ENCODE measurements at regions not wholly inside any gene's neighbourhood (a gene's known extent, or its start where the extent isn't known, plus 50 kb on each side); places are given as distances from the start of the nearest gene placed in this dataset.

DNA sequence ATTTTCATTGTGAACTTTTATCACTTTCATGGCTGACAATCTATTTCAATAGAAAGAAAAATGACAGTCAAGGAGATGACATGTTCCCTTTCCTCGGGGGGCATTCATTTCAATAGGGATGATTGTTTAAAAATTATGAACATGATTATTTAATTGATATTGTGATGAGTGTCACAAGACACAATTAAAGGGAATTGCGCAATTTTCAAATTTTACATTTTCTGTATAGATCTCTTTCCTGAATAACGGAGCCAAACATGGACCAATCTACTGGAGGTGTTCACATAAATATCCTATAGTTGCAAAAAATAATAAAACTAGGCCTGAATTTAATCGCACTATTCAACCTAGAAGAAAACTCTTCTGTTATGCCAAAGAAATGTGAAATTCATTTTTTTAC lies 1274.6 kb downstream of the SLITRK5 start:
- Mint-ChIP-seq H3K27ac (no peak overlapping the region), H3K36me3 (no peaks in the 10 kb centered on the region)

DNA sequence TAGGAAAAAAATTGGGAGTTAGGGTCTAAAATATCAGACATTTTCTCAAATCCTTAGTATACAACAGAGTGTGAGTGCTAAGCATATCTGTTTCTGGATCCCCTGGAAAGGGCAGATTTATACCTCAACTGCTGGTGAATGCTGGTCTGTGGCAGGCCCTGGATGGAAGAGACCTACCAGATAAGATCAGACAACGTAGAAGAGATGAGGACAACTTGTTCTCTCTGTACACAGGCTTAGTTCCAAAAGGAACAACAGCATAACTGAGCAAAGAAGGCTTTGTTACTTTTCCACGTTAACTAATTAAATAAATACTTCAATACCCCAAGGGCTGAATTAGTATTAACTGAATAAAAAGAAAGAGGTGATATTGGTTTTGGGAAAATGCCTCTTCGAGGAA lies 1277.3 kb downstream of the SLITRK5 start:
- Mint-ChIP-seq H3K36me3 (no peaks in the 10 kb centered on the region), H3K4me1 (no peaks in the 10 kb centered on the region), H3K27ac (no peak overlapping the region), H3K4me3 (no peak overlapping the region), H3K27me3 (no peaks in the 10 kb centered on the region), H3K9me3 (no peaks in the 10 kb centered on the region)

More for the DNA sequence above, 1274.6 kb downstream of the SLITRK5 start:
- Mint-ChIP-seq H3K27me3 (no peaks in the 10 kb centered on the region), H3K4me3 (no peak overlapping the region), H3K9me3 (no peaks in the 10 kb centered on the region), H3K4me1 (no peaks in the 10 kb centered on the region)

DNA sequence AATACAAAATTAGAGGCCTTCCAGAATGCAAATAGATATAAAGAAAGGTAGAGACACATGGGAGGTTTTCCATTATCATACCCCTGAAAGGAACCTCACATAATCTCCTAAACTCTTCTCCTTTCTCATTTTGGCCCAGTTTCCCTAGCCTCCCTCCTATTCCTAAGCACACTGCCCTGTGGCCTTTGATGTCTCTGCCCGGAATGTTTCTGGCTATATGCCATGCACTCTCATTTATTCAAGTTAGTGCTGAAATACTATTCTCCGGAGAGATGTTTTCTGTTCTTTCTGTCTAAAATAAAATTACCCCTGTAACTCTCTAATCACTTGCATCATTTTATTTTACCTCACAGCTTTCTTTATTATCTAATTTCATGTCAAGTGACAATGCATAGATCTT lies 1287.7 kb downstream of the SLITRK5 start:
- Mint-ChIP-seq H3K27ac (no peak overlapping the region), H3K27me3 (no peaks in the 10 kb centered on the region)

DNA sequence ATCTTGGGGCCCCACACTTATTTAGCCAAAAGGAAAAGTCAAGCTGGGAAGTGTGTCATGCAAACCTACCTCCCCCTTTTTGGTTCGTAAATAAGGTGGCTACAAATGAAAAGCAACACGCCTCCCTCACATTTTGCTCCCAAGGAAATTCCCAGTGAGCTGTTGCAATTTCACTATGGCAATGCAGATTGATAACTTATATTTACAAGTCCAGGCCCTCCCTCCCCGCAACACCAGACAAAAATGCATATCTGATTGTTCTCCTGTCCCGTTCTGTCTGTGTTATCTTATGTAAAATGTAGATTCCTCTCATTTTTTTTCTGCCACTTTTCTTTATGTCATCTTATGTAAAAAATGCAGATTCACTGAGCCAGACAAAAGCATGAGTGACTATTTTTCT lies 1305.3 kb downstream of the SLITRK5 start:
- Mint-ChIP-seq H3K27ac (no peak overlapping the region), H3K27me3 (no peaks in the 10 kb centered on the region), H3K4me1 (no peaks in the 10 kb centered on the region), H3K36me3 (no peaks in the 10 kb centered on the region), H3K9me3 (no peaks in the 10 kb centered on the region), H3K4me3 (no peak overlapping the region)

More for the DNA sequence above, 1287.7 kb downstream of the SLITRK5 start:
- peaks cover 5% of the 10 kb centered on the region for H3K9me3 Mint-ChIP-seq
- H3K4me3 Mint-ChIP-seq, result no peak overlapping the region
- H3K36me3 Mint-ChIP-seq, result no peaks in the 10 kb centered on the region
- H3K4me1 Mint-ChIP-seq, result no peaks in the 10 kb centered on the region

DNA sequence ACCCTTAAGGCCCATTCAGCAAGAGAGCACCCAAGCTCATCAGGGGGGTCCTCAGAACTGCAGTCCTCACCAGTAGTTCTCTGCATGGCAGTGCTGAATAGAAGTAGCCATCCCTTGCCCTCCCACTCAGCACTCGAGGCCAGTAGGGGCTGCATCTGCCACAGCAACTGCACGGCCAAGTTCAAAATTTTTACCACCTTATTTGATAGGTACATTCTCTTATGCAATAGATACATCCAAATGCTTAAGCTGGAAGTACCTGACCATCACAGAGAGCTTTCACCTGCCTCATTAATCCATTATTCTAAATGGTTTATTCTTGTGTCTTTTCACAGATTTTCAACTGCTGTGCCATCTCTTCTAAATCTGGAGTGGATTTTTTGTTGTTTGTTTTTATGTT lies 1307.4 kb downstream of the SLITRK5 start:
- Mint-ChIP-seq H3K4me1 (no peaks in the 10 kb centered on the region), H3K27ac (no peak overlapping the region), H3K27me3 (no peaks in the 10 kb centered on the region)

DNA sequence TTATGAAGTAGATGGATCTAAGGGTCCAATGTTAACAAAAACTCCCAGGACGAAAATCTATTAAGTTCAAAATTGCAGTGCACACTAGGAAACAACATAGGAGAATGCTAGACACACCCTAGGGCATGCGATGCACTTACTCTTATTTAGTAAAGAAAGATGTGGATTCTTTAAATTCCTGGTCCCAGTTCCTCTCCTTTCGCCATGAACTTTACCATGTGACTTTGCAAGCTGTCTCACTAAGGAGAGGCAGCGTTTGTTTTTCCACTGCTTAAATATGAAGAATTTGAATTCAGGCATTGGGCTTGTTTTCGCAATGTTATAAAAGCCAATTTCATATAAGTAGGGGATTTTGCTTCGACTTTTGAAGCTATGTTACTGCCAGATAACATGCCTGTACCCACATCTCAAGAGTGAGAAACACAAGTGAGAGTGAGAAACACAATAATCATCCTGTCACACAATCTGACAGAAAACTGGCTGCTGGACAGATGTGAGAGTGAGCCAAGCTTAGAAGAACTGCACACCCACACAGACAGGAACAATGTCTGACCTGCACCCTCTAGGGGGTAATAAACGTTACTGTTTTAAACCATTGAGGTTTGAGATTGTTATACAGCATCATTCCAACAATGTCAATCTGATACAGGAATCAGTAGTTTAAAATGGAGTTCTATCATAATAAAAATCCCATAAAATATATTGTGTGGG lies 1308.4 kb downstream of the SLITRK5 start:
- no peaks in the 10 kb centered on the region for H3K27me3 Mint-ChIP-seq
- H3K27ac Mint-ChIP-seq, result no peak overlapping the region
- no peaks in the 10 kb centered on the region for H3K36me3 Mint-ChIP-seq
- no peak overlapping the region for H3K4me3 Mint-ChIP-seq
- H3K9me3 Mint-ChIP-seq, result no peaks in the 10 kb centered on the region
- no peaks in the 10 kb centered on the region for H3K4me1 Mint-ChIP-seq

More for the DNA sequence above, 1307.4 kb downstream of the SLITRK5 start:
- Mint-ChIP-seq H3K4me3 (no peak overlapping the region), H3K9me3 (no peaks in the 10 kb centered on the region), H3K36me3 (no peaks in the 10 kb centered on the region)

DNA sequence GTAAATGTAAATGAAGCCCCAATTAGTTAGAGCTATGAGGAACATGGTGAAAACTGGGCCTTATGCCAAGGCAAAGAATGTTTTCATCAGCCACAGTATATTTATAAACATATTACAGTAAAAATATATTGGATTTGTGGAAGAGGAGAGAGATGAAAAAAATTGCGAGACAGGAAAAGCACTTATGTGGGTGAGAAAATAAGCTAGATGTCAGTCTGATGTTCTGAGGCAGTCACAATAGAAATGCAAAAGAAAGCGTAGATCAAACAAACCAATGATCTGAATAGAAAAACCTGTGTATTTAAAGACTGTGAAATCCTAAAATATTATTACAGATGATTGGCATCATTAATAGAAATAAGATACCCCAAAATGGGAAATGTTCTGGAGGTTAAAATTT lies 1332.5 kb downstream of the SLITRK5 start:
- peak overlapping the region; percentile 6 for H3K27ac Mint-ChIP-seq
- no peaks in the 10 kb centered on the region for H3K4me1 Mint-ChIP-seq
- H3K36me3 Mint-ChIP-seq, result no peaks in the 10 kb centered on the region
- H3K9me3 Mint-ChIP-seq, result no peaks in the 10 kb centered on the region
- no peak overlapping the region for H3K4me3 Mint-ChIP-seq
- H3K27me3 Mint-ChIP-seq, result no peaks in the 10 kb centered on the region

DNA sequence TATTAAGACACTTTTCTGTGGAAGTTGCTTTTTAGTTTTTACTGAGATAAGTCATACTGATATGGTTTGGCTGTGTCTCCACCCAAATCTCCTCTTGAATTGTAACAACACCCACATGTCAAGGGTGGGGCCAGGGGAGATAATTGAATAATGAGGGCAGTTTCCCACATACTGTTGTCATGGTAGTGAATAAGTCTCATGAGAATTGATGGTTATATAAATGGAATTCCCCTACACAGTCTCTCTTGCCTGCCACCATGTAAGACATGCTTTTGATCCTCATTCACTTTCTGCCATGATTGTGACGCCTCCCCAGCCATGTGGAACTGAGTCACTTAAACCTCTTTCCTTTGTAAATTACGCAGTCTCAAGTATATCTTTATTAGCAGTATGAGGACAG lies 1340.4 kb downstream of the SLITRK5 start:
- Mint-ChIP-seq H3K27me3 (no peaks in the 10 kb centered on the region), H3K27ac (no peak overlapping the region), H3K36me3 (no peaks in the 10 kb centered on the region), H3K4me1 (no peaks in the 10 kb centered on the region), H3K9me3 (peaks cover 5% of the 10 kb centered on the region), H3K4me3 (no peak overlapping the region)

DNA sequence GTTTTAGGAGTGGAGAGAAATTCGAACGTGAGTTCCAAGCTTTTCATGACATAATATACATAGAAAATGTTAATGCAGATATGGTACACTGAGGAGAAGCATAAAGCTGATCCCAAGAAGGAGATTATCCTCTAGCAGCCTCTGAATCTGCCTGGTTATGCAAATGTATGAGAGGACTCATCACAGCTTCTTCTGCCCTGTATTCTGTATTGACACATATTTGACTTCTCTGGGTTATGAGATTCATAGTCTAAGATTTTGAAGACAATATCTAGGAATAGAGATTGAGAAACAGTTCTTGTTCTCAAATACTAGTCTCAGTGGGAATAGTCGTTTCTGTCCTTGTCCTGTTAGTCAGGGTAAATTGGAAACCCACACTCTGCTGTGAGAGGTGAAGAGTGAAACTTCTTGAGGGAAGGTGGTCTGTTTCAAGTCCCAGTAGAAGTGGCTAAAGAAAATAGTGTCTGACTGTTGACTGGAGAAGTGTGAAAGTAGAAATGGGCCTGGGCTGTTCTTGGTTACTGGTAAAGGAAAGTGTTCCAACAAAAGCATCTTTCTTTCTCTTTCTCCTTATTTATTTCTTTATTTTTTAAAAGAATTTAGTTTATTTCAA lies 1356.6 kb downstream of the SLITRK5 start:
- Mint-ChIP-seq H3K4me1 (no peaks in the 10 kb centered on the region), H3K27ac (no peak overlapping the region), H3K36me3 (no peaks in the 10 kb centered on the region), H3K4me3 (no peak overlapping the region), H3K27me3 (no peaks in the 10 kb centered on the region), H3K9me3 (peaks cover 9% of the 10 kb centered on the region)

DNA sequence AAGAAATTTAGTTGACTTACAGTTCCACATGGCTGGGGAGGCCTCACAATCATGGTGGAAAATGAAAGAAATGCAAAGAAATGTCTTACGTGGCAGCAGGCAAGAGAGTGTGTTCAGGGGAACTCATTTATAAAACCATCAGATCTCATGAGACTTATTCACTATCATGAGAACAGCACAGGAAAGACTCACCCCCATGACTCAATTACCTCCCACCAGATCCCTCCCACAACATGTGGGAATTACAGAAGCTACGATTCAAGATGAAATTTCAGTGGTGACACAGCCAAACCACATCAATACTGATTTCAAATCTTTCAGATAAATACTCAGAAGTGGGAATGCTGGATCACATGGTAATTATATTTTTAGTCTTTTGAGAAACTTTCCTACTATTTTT lies 1357.9 kb downstream of the SLITRK5 start:
- H3K27me3 Mint-ChIP-seq, result no peaks in the 10 kb centered on the region
- no peaks in the 10 kb centered on the region for H3K36me3 Mint-ChIP-seq
- H3K4me3 Mint-ChIP-seq, result no peak overlapping the region
- no peak overlapping the region for H3K27ac Mint-ChIP-seq
- no peaks in the 10 kb centered on the region for H3K4me1 Mint-ChIP-seq
- H3K9me3 Mint-ChIP-seq, result no peaks in the 10 kb centered on the region

DNA sequence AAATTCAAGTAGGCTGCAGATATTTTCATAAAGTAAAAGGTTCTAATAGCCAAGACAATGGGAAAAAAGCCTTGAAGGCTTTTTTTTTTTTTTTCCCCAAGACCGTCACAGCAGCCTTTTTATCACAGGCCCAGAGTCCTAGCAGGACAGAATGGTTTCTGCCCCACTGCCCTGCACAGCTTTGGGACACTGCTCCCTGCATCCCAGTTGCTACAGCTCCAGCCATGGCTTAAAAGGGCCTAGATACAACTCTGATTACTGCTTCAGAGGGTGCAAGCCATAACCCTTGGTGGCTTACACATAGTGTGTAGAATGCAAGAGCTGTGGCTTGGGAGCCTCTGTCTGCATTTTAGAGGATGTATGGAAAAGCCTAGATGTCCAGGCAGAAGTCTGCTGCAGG lies 1362.8 kb downstream of the SLITRK5 start:
- Mint-ChIP-seq H3K27ac (no peak overlapping the region), H3K27me3 (no peaks in the 10 kb centered on the region), H3K4me3 (no peak overlapping the region), H3K9me3 (no peaks in the 10 kb centered on the region), H3K36me3 (no peaks in the 10 kb centered on the region), H3K4me1 (no peaks in the 10 kb centered on the region)

DNA sequence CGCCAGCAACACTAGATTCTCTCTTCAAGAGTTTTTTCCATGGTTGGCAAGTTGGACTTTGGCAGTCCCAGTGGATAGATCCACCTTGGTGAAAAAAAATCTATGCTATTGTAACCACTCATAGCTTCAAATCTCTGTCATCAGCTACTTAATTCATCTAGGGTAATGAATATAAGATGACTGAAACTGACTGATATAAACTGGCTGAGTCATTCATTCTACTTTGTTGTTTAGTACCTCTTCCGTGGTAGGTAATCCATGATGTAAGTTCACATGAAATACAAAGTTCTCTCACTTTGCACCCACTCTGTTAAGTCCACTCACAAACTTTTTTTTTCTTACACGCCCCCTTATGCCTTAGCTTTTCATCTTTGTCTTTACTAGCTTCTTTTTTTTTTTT lies 1381.5 kb downstream of the SLITRK5 start:
- Mint-ChIP-seq H3K4me1 (no peaks in the 10 kb centered on the region), H3K9me3 (no peaks in the 10 kb centered on the region), H3K4me3 (no peak overlapping the region), H3K27ac (no peak overlapping the region), H3K36me3 (no peaks in the 10 kb centered on the region), H3K27me3 (no peaks in the 10 kb centered on the region)

DNA sequence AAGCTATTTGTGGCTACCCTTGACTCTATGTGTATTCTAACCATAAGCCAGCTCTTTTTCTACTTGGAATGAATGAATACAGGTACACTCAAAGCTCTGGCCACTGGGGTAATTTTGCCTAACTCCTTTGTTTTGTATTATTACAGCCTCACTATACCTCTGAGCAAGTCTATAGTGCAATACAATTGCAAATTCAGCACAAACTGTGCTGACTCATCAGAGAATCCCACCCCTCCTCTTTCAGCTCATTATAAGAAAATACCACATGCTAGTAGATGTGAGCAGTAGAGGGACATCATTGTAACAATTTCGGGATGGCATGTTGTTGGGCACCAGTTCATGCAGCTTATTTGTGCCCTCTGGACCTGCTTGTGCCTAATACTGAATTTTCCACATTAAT lies 1382.2 kb downstream of the SLITRK5 start:
- Mint-ChIP-seq H3K4me3 (no peak overlapping the region), H3K36me3 (no peaks in the 10 kb centered on the region), H3K9me3 (no peaks in the 10 kb centered on the region), H3K27ac (no peak overlapping the region), H3K27me3 (no peaks in the 10 kb centered on the region), H3K4me1 (no peaks in the 10 kb centered on the region)

DNA sequence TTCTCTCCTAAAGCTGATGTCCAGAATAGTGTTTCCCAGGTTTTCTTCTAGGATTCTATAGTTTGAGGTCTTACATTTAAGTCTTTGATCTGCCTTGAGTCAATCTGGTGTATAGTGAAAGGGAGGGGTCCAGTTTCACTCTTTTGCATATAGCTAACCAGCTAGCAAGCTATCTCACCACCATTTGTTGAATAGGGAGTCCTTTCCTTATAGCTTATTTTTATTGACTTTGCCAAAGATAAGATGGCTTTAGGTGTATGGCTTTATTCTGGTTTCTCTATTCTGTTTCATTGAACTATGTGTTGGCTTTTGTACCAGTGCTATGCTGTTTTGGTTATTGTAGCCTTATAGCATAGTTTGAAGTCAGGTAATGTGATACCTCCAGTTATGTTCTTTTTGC lies 1386.1 kb downstream of the SLITRK5 start:
- no peaks in the 10 kb centered on the region for H3K4me1 Mint-ChIP-seq
- H3K27me3 Mint-ChIP-seq, result no peaks in the 10 kb centered on the region
- H3K4me3 Mint-ChIP-seq, result no peak overlapping the region
- no peaks in the 10 kb centered on the region for H3K9me3 Mint-ChIP-seq
- H3K27ac Mint-ChIP-seq, result no peak overlapping the region
- no peaks in the 10 kb centered on the region for H3K36me3 Mint-ChIP-seq

DNA sequence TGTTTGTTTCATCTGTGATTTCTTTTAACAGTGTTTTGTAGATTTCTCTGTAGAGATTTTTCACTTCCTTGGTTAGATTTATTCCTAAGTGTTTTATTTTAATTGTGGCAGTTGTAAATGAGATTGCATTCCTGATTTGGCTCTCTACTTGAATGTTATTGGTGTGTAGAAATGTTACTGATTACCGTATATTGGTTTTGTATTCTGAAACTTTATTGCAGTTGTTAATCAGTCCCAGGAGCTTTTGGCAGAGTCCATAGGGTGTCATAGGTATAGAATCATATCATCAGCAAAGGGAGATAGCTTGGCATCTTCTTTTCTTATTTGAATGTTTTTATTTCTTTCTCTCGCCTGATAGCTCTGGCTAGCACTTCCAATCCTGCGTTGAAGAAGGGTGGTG lies 1386.7 kb downstream of the SLITRK5 start:
- no peak overlapping the region for H3K27ac Mint-ChIP-seq
- no peak overlapping the region for H3K4me3 Mint-ChIP-seq
- no peaks in the 10 kb centered on the region for H3K27me3 Mint-ChIP-seq
- H3K36me3 Mint-ChIP-seq, result no peaks in the 10 kb centered on the region
- no peaks in the 10 kb centered on the region for H3K4me1 Mint-ChIP-seq
- no peaks in the 10 kb centered on the region for H3K9me3 Mint-ChIP-seq

DNA sequence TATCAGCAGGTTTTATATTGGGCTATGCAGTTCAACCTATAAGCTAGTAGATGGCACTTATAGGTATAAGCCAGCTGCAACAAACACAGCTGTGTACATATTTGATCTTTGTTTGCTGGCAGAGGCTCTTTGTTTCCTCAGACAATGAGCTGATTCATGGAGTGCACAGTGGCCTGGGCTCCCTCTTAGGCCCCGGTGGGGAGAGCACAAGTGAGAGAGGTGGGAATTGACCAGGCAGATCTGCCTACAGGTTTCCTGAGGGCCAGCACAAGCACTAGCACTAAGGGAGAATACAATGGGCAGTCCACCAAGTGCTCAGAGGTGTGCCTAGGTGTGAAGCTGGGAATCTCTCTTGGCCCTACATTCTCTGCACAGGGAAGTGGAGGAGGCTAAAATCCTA lies 1390.7 kb downstream of the SLITRK5 start:
- no peaks in the 10 kb centered on the region for H3K4me1 Mint-ChIP-seq

More for the DNA sequence above, 1390.7 kb downstream of the SLITRK5 start:
- Mint-ChIP-seq H3K27me3 (no peaks in the 10 kb centered on the region), H3K36me3 (no peaks in the 10 kb centered on the region), H3K4me3 (no peak overlapping the region), H3K27ac (no peak overlapping the region), H3K9me3 (no peaks in the 10 kb centered on the region)

Measured in activated naive CD4-positive, alpha-beta T cell treated with anti-CD3 and anti-CD28 coated beads, Interleukin-2, amount 50 U/mL, for 24 hours (primary cell).